ENCODE measurements at regions not wholly inside any gene's neighbourhood (a gene's known extent, or its start where the extent isn't known, plus 50 kb on each side); places are given as distances from the start of the nearest gene placed in this dataset.

DNA sequence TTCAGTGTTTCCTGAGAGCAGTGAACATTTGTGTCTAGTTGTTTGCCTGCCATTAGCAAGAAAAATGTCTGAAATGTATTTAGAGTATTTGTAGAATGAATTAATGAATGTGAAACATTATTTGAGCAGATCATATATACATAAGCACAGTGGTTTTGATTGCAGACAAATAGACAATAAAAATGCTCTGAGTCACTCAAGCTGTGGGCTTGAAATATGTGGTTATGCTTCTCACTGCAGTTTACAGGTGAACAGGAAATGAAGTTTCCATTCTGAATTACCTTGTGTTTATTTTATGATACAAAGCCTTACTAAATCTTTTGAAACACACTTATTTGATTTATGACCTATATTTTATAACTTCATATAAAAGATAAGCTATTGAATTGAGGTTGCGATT lies 827.7 kb downstream of the TMTC2 start:
- TF ChIP-seq, protein P1, sequence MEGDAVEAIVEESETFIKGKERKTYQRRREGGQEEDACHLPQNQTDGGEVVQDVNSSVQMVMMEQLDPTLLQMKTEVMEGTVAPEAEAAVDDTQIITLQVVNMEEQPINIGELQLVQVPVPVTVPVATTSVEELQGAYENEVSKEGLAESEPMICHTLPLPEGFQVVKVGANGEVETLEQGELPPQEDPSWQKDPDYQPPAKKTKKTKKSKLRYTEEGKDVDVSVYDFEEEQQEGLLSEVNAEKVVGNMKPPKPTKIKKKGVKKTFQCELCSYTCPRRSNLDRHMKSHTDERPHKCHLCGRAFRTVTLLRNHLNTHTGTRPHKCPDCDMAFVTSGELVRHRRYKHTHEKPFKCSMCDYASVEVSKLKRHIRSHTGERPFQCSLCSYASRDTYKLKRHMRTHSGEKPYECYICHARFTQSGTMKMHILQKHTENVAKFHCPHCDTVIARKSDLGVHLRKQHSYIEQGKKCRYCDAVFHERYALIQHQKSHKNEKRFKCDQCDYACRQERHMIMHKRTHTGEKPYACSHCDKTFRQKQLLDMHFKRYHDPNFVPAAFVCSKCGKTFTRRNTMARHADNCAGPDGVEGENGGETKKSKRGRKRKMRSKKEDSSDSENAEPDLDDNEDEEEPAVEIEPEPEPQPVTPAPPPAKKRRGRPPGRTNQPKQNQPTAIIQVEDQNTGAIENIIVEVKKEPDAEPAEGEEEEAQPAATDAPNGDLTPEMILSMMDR (IDR thresholded peaks at IDR 0.05): no peak
- no peak for TF ChIP-seq EZH2 (IDR thresholded peaks at IDR 0.05; ENCODE audit: borderline replicate concordance, insufficient read depth, low read depth, low read length, poor library complexity, severe bottlenecking)

All from B cell (primary cell).